ENCODE measurements at regions not wholly inside any gene's neighbourhood (a gene's known extent, or its start where the extent isn't known, plus 50 kb on each side); places are given as distances from the start of the nearest gene placed in this dataset.

- H3K27me3 ChIP-seq (ENCODE audit: insufficient read depth, low read length), result no peaks in the 10 kb centered on the region
- H3K36me3 ChIP-seq (ENCODE audit: control insufficient read depth in 1 of 2, insufficient read depth in 2 of 2, low read length in 2 of 2), result no peaks in the 10 kb centered on the region
- no peak overlapping the region for H4K91ac ChIP-seq (ENCODE audit: low read depth, low read length)
- no peak overlapping the region for H3K18ac ChIP-seq (ENCODE audit: low read length)
- peak; percentile 45 to 76 for DNase-seq
- no peak overlapping the region for H2BK5ac ChIP-seq (ENCODE audit: low read depth, low read length, poor library complexity)
- no peak overlapping the region for H2BK120ac ChIP-seq (ENCODE audit: insufficient read depth, low read length, poor library complexity)
- H3K4me3 ChIP-seq (ENCODE audit: low read depth, low read length), result no peak overlapping the region
- no peak overlapping the region for H2AFZ ChIP-seq (ENCODE audit: insufficient read depth, low read length, poor library complexity)
- H3K79me2 ChIP-seq (ENCODE audit: control insufficient read depth, insufficient read depth, low read length, poor library complexity), result no peaks in the 10 kb centered on the region
- no peaks in the 10 kb centered on the region for H3K4me1 ChIP-seq (ENCODE audit: control insufficient read depth in 1 of 2, insufficient read depth in 2 of 2, low read length in 2 of 2)
- no peak overlapping the region for H4K12ac ChIP-seq (ENCODE audit: low read depth, low read length)
- no peak overlapping the region for H3K4ac ChIP-seq (ENCODE audit: low read depth, low read length)
- no peaks in the 10 kb centered on the region for H3K79me1 ChIP-seq (ENCODE audit: low read length)
- no peak overlapping the region for H3K14ac ChIP-seq (ENCODE audit: low read length)
- no peak overlapping the region for H4K8ac ChIP-seq (ENCODE audit: low read depth, low read length)
- no peak overlapping the region for H2AK5ac ChIP-seq (ENCODE audit: low read length)
- no CpG with 5 or more reads among the region's 6 CpGs for WGBS (ENCODE audit: extremely low coverage, insufficient coverage, insufficient read length)
- H3K4me2 ChIP-seq (ENCODE audit: low read length), result no peak overlapping the region
- H3K9me3 ChIP-seq (ENCODE audit: insufficient read depth, low read depth, low read length), result no peaks in the 10 kb centered on the region
- H3K9ac ChIP-seq (ENCODE audit: low read length), result no peak overlapping the region
- no peak overlapping the region for H3K27ac ChIP-seq (ENCODE audit: low read depth, low read length)
- no peak overlapping the region for H3K23ac ChIP-seq (ENCODE audit: low read length)
- H2BK12ac ChIP-seq (ENCODE audit: low read length), result no peak overlapping the region
Measured at GRCh38 chr2:56077359-56077915, 106.4 kb upstream of the CCDC85A start.

DNA sequence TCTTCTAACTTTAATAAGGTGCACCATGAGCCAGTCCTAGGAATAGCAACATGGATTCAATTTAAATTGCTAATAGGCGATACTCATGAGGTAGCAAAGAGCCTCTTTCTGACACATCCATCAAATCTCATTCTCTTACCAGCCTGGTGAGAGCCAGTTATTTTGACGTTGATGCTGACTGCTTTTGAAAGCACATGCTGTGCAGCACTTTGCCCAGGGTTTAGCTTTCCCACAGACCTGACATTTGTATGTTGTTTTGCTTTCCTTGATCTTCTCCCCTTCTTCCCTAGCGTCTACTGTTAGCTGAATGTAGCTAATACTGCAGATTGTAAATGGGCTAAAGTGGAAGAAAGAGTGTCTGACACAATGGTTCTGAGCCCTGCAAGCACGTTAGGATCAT, 101.1 kb upstream of the CCDC85A start:
- H3K14ac ChIP-seq (ENCODE audit: low read length), result no peak overlapping the region
- H2AFZ ChIP-seq (ENCODE audit: insufficient read depth, low read length, poor library complexity), result no peak overlapping the region
- H3K4me2 ChIP-seq (ENCODE audit: low read length), result no peak overlapping the region
- no peak overlapping the region for H3K18ac ChIP-seq (ENCODE audit: low read length)
- DNase-seq, result no peak
- H3K27ac ChIP-seq (ENCODE audit: low read depth, low read length), result no peak overlapping the region
- H3K4me1 ChIP-seq (ENCODE audit: control insufficient read depth in 1 of 2, insufficient read depth in 2 of 2, low read length in 2 of 2), result no peaks in the 10 kb centered on the region
- no peak overlapping the region for H3K23ac ChIP-seq (ENCODE audit: low read length)
- H3K79me2 ChIP-seq (ENCODE audit: control insufficient read depth, insufficient read depth, low read length, poor library complexity), result no peaks in the 10 kb centered on the region
- H2BK12ac ChIP-seq (ENCODE audit: low read length), result no peak overlapping the region
- H3K9me3 ChIP-seq (ENCODE audit: insufficient read depth, low read depth, low read length), result no peaks in the 10 kb centered on the region
- H4K91ac ChIP-seq (ENCODE audit: low read depth, low read length), result no peak overlapping the region
- H3K4me3 ChIP-seq (ENCODE audit: low read depth, low read length), result no peak overlapping the region
- H3K4ac ChIP-seq (ENCODE audit: low read depth, low read length), result no peak overlapping the region
- H3K36me3 ChIP-seq (ENCODE audit: control insufficient read depth in 1 of 2, insufficient read depth in 2 of 2, low read length in 2 of 2), result no peaks in the 10 kb centered on the region
- no peaks in the 10 kb centered on the region for H3K79me1 ChIP-seq (ENCODE audit: low read length)
- no peak overlapping the region for H3K9ac ChIP-seq (ENCODE audit: low read length)
- H2AK5ac ChIP-seq (ENCODE audit: low read length), result no peak overlapping the region
- H2BK5ac ChIP-seq (ENCODE audit: low read depth, low read length, poor library complexity), result no peak overlapping the region
- no CpG with 5 or more reads among the region's 4 CpGs for WGBS (ENCODE audit: extremely low coverage, insufficient coverage, insufficient read length)
- no peak overlapping the region for H4K12ac ChIP-seq (ENCODE audit: low read depth, low read length)
- no peaks in the 10 kb centered on the region for H3K27me3 ChIP-seq (ENCODE audit: insufficient read depth, low read length)
- H2BK120ac ChIP-seq (ENCODE audit: insufficient read depth, low read length, poor library complexity), result no peak overlapping the region
- H4K8ac ChIP-seq (ENCODE audit: low read depth, low read length), result no peak overlapping the region

GRCh38 chr2:56084111-56084901, 99.5 kb upstream of the CCDC85A start:
- Histone ChIP-seq H4K8ac (ENCODE audit: low read depth, low read length) (no peak overlapping the region), H3K79me2 (ENCODE audit: control insufficient read depth, insufficient read depth, low read length, poor library complexity) (no peaks in the 10 kb centered on the region), H2BK120ac (ENCODE audit: insufficient read depth, low read length, poor library complexity) (no peak overlapping the region), H4K91ac (ENCODE audit: low read depth, low read length) (no peak overlapping the region), H3K36me3 (ENCODE audit: control insufficient read depth in 1 of 2, insufficient read depth in 2 of 2, low read length in 2 of 2) (no peaks in the 10 kb centered on the region), H3K23ac (ENCODE audit: low read length) (no peak overlapping the region), H2BK5ac (ENCODE audit: low read depth, low read length, poor library complexity) (no peak overlapping the region), H3K4me1 (ENCODE audit: control insufficient read depth in 1 of 2, insufficient read depth in 2 of 2, low read length in 2 of 2) (no peaks in the 10 kb centered on the region), H2AK5ac (ENCODE audit: low read length) (no peak overlapping the region), H2AFZ (ENCODE audit: insufficient read depth, low read length, poor library complexity) (no peak overlapping the region), H3K4me2 (ENCODE audit: low read length) (no peak overlapping the region), H4K12ac (ENCODE audit: low read depth, low read length) (no peak overlapping the region), H2BK12ac (ENCODE audit: low read length) (no peak overlapping the region), H3K4me3 (ENCODE audit: low read depth, low read length) (no peak overlapping the region), H3K27ac (ENCODE audit: low read depth, low read length) (no peak overlapping the region), H3K14ac (ENCODE audit: low read length) (no peak overlapping the region), H3K79me1 (ENCODE audit: low read length) (no peaks in the 10 kb centered on the region), H3K18ac (ENCODE audit: low read length) (no peak overlapping the region), H3K9ac (ENCODE audit: low read length) (no peak overlapping the region), H3K4ac (ENCODE audit: low read depth, low read length) (no peak overlapping the region), H3K27me3 (ENCODE audit: insufficient read depth, low read length) (no peaks in the 10 kb centered on the region), H3K9me3 (ENCODE audit: insufficient read depth, low read depth, low read length) (no peaks in the 10 kb centered on the region)
- WGBS (ENCODE audit: extremely low coverage, insufficient coverage, insufficient read length), result no CpG with 5 or more reads among the region's 5 CpGs
- no peak for DNase-seq

- no peaks in the 10 kb centered on the region for H3K27me3 ChIP-seq (ENCODE audit: insufficient read depth, low read length)
Measured at GRCh38 chr2:56086336-56086735, 97.5 kb upstream of the CCDC85A start.

More at GRCh38 chr2:56086336-56086735, 97.5 kb upstream of the CCDC85A start:
- Histone ChIP-seq H3K36me3 (ENCODE audit: control insufficient read depth in 1 of 2, insufficient read depth in 2 of 2, low read length in 2 of 2) (no peaks in the 10 kb centered on the region), H3K18ac (ENCODE audit: low read length) (no peak overlapping the region), H3K23ac (ENCODE audit: low read length) (no peak overlapping the region), H3K79me1 (ENCODE audit: low read length) (no peaks in the 10 kb centered on the region), H3K27ac (ENCODE audit: low read depth, low read length) (no peak overlapping the region), H4K8ac (ENCODE audit: low read depth, low read length) (no peak overlapping the region), H2AK5ac (ENCODE audit: low read length) (no peak overlapping the region), H2BK12ac (ENCODE audit: low read length) (no peak overlapping the region), H4K91ac (ENCODE audit: low read depth, low read length) (no peak overlapping the region), H2BK5ac (ENCODE audit: low read depth, low read length, poor library complexity) (no peak overlapping the region), H3K4me1 (ENCODE audit: control insufficient read depth in 1 of 2, insufficient read depth in 2 of 2, low read length in 2 of 2) (no peaks in the 10 kb centered on the region), H3K9ac (ENCODE audit: low read length) (no peak overlapping the region), H4K12ac (ENCODE audit: low read depth, low read length) (no peak overlapping the region), H3K79me2 (ENCODE audit: control insufficient read depth, insufficient read depth, low read length, poor library complexity) (no peaks in the 10 kb centered on the region), H2BK120ac (ENCODE audit: insufficient read depth, low read length, poor library complexity) (no peak overlapping the region), H3K4me2 (ENCODE audit: low read length) (no peak overlapping the region), H3K4me3 (ENCODE audit: low read depth, low read length) (no peak overlapping the region), H3K4ac (ENCODE audit: low read depth, low read length) (no peak overlapping the region), H3K14ac (ENCODE audit: low read length) (no peak overlapping the region), H3K9me3 (ENCODE audit: insufficient read depth, low read depth, low read length) (no peaks in the 10 kb centered on the region), H2AFZ (ENCODE audit: insufficient read depth, low read length, poor library complexity) (no peak overlapping the region)
- no peak for DNase-seq
- WGBS (ENCODE audit: extremely low coverage, insufficient coverage, insufficient read length), result no CpG with 5 or more reads among the region's 7 CpGs
